CD4-positive, CD25-positive, alpha-beta regulatory T cell (primary cell): ENCODE measurements at regions not wholly inside any gene's neighbourhood (a gene's known extent, or its start where the extent isn't known, plus 50 kb on each side); places are given as distances from the start of the nearest gene placed in this dataset.
"Not testable (repeated sequence)": the region's sequence is repeated elsewhere in the genome, so short reads cannot be mapped to it uniquely, and the experiment has no call there.

ENCODE experiments used
- ATAC-seq, 2 donors: fragments of 150-1000 bp; cut with Tn5 transposase; one replicate each; pipeline ENCODE4 v1.10.0; 2021; ENCODE audit warnings: low read depth in 2 of 2, moderate number of reproducible peaks in 2 of 2, moderate library complexity in 1 of 2
- DNase-seq, 3 donors: peaks; one replicate each; pipeline versions ENCODE4 v3.0.0 to v3.0.0-alpha.2; 2012 to 2022; ENCODE audit warnings: mixed read lengths in 1 of 3
- H3K27ac ChIP-seq: one replicate; pipeline ENCODE4 v1.7.0; 2013; ENCODE audit warnings: mild to moderate bottlenecking, low read length; ENCODE audit not compliant: insufficient read depth, poor library complexity, severe bottlenecking
- H3K27me3 ChIP-seq: one replicate; pipeline ENCODE4 v1.7.0; 2013; ENCODE audit warnings: low read length; ENCODE audit not compliant: control insufficient read depth, insufficient read depth
- H3K36me3 ChIP-seq: one replicate; pipeline ENCODE4 v1.7.0; 2013; ENCODE audit warnings: mild to moderate bottlenecking, low read length, moderate library complexity; ENCODE audit not compliant: control insufficient read depth, insufficient read depth
- H3K4me1 ChIP-seq: 2 replicates; pipeline ENCODE4 v1.7.0; 2013; ENCODE audit warnings: mild to moderate bottlenecking, low read length; ENCODE audit not compliant: insufficient read depth, control insufficient read depth, poor library complexity, severe bottlenecking
- H3K4me3 ChIP-seq: one replicate; pipeline ENCODE4 v1.7.0; 2013; ENCODE audit warnings: low read depth, mild to moderate bottlenecking, low read length, moderate library complexity
- H3K9me3 ChIP-seq, 2 experiments: 1 replicate in 1 of 2; 2 replicates in 1 of 2; pipeline ENCODE4 v1.7.0; 2013; ENCODE audit warnings: low read length in 2 of 2, mild to moderate bottlenecking in 1 of 2, moderate library complexity in 1 of 2; ENCODE audit not compliant: control insufficient read depth in 2 of 2
- H3K27ac Mint-ChIP-seq, 3 donors: one replicate each; pipeline ENCODE4 v1.8.0; 2020 to 2022; ENCODE audit warnings: mild to moderate bottlenecking in 3 of 3, mixed read lengths in 3 of 3, moderate library complexity in 2 of 3
- H3K27me3 Mint-ChIP-seq: one replicate; pipeline ENCODE4 v1.8.0; 2022; ENCODE audit warnings: mild to moderate bottlenecking, mixed read lengths
- H3K36me3 Mint-ChIP-seq: one replicate; pipeline ENCODE4 v1.8.0; 2020; ENCODE audit warnings: mixed read lengths
- H3K4me1 Mint-ChIP-seq, 4 donors: one replicate each; pipeline ENCODE4 v1.8.0; 2020 to 2022; ENCODE audit warnings: mixed read lengths in 4 of 4, mild to moderate bottlenecking in 1 of 4
- H3K4me3 Mint-ChIP-seq, 4 donors: one replicate each; pipeline ENCODE4 v1.8.0; 2020 to 2022; ENCODE audit warnings: mild to moderate bottlenecking in 4 of 4, mixed read lengths in 4 of 4, moderate library complexity in 3 of 4
- H3K9me3 Mint-ChIP-seq, 7 donors: one replicate each; pipeline ENCODE4 v1.8.0; 2020 to 2022; ENCODE audit warnings: mixed read lengths in 7 of 7, mild to moderate bottlenecking in 3 of 7, moderate library complexity in 2 of 7

DNA sequence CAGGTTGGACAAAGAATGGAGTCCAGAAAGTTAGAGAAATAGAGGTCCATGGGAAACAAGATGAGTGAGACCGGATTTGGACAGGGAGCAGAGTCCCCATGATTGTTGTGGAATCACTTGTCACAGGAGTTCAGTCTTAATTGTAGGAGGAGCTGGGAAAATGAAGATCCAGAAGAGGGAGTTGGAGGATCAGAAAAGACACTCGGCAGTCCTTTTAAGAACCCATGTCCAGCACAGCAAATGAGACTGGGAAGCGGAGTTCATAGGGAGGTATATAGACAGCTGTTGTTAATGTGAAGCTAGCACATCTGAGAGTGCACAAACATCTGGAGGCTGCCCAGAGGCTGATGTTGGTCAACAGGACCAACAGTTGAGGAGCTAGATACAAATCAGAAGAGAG lies 111.4 kb upstream of the RXFP1 start:
- no peaks in the 10 kb centered on the region for H3K36me3 ChIP-seq
- Mint-ChIP-seq H3K4me1 (no peaks in the 10 kb centered on the region), H3K4me3 (no peak overlapping the region), H3K27ac (no peak overlapping the region), H3K27me3 (no peaks in the 10 kb centered on the region), H3K9me3 (peaks cover 0 to 5% (median 0%) of the 10 kb centered on the region in 7 donors), H3K36me3 (no peaks in the 10 kb centered on the region)
- H3K4me1 ChIP-seq = no peaks in the 10 kb centered on the region
- H3K27me3 ChIP-seq = no peaks in the 10 kb centered on the region
- no peak for ATAC-seq
- no peak for DNase-seq
- H3K9me3 ChIP-seq = no peaks in the 10 kb centered on the region
- no peak overlapping the region for H3K27ac ChIP-seq
- H3K4me3 ChIP-seq = no peak overlapping the region

GRCh38 chr4:158411269-158411668 lies 110.4 kb upstream of the RXFP1 start:
- no peak overlapping the region for H3K4me3 Mint-ChIP-seq

GRCh38 chr4:158418679-158419078 lies 103.0 kb upstream of the RXFP1 start:
- not testable (repeated sequence) for H3K4me1 Mint-ChIP-seq, H3K4me1 ChIP-seq, H3K4me3 ChIP-seq, H3K9me3 Mint-ChIP-seq, H3K4me3 Mint-ChIP-seq, H3K27me3 ChIP-seq, H3K27me3 Mint-ChIP-seq, H3K36me3 ChIP-seq, H3K9me3 ChIP-seq, H3K27ac Mint-ChIP-seq, ATAC-seq, H3K36me3 Mint-ChIP-seq, DNase-seq, H3K27ac ChIP-seq

More at GRCh38 chr4:158411269-158411668, 110.4 kb upstream of the RXFP1 start:
- H3K36me3 Mint-ChIP-seq = no peaks in the 10 kb centered on the region
- no peak overlapping the region for H3K27ac Mint-ChIP-seq
- Histone ChIP-seq H3K4me3 (no peak overlapping the region), H3K27ac (no peak overlapping the region), H3K27me3 (no peaks in the 10 kb centered on the region), H3K4me1 (no peaks in the 10 kb centered on the region), H3K9me3 (no peaks in the 10 kb centered on the region), H3K36me3 (no peaks in the 10 kb centered on the region)
- no peaks in the 10 kb centered on the region for H3K27me3 Mint-ChIP-seq
- no peaks in the 10 kb centered on the region for H3K4me1 Mint-ChIP-seq
- H3K9me3 Mint-ChIP-seq = peaks cover 0 to 5% (median 1%) of the 10 kb centered on the region in 7 donors
- ATAC-seq = no peak
- no peak for DNase-seq

DNA sequence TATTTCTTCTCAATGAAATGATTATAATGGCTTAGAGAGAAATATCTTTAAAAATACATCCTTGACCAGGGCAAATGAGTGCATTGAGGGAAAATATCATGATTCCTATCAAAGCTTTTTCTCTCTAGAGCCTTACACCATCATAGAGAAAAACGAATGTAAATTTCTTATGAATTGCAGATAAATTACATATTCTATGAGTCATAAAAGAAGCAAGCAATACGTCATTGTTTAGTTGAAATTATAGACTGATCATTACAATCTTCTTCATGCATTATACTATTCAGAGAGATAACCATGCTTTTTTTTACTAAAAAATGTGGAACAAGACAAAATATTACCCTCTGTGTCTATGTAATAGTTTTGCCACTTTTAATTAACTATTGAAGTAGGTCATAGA lies 100.9 kb upstream of the RXFP1 start:
- Mint-ChIP-seq H3K9me3 (peaks cover 0 to 6% (median 1%) of the 10 kb centered on the region in 7 donors), H3K36me3 (no peaks in the 10 kb centered on the region)

DNA sequence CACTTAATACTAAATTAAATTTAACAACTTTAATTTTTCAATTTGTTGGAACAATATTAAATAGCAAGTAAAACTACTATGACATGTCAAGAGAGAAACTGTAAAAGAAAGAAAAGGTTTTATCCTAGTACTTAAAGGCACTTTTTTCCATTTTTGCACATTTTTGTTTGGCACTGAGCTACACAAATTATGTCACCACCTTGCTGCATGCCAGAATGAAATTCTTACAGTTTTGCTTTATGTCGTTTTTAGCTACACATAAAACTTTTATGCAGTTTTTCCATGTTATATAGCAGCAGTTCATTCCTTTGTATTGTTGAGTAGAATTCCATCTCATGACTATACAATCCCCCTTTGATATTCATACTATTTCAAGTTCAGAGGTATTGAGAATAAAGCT lies 99.1 kb upstream of the RXFP1 start:
- Mint-ChIP-seq H3K4me1 (no peaks in the 10 kb centered on the region), H3K36me3 (no peaks in the 10 kb centered on the region), H3K9me3 (peaks cover 0 to 4% (median under 1%) of the 10 kb centered on the region in 7 donors), H3K4me3 (no peak overlapping the region), H3K27me3 (no peaks in the 10 kb centered on the region), H3K27ac (no peak overlapping the region)
- Histone ChIP-seq H3K36me3 (no peaks in the 10 kb centered on the region), H3K4me1 (no peaks in the 10 kb centered on the region), H3K9me3 (no peaks in the 10 kb centered on the region), H3K4me3 (no peak overlapping the region), H3K27me3 (no peaks in the 10 kb centered on the region), H3K27ac (no peak overlapping the region)
- DNase-seq (no peak), ATAC-seq (no peak)

More for the DNA sequence above, 100.9 kb upstream of the RXFP1 start:
- H3K27ac Mint-ChIP-seq = no peak overlapping the region
- H3K4me1 Mint-ChIP-seq = no peaks in the 10 kb centered on the region
- no peaks in the 10 kb centered on the region for H3K36me3 ChIP-seq
- no peaks in the 10 kb centered on the region for H3K27me3 Mint-ChIP-seq
- no peaks in the 10 kb centered on the region for H3K4me1 ChIP-seq
- no peak overlapping the region for H3K4me3 Mint-ChIP-seq
- ATAC-seq (no peak), DNase-seq (no peak)
- H3K9me3 ChIP-seq = no peaks in the 10 kb centered on the region
- H3K27ac ChIP-seq = no peak overlapping the region
- H3K4me3 ChIP-seq = no peak overlapping the region
- no peaks in the 10 kb centered on the region for H3K27me3 ChIP-seq

- Mint-ChIP-seq H3K4me3 (no peak overlapping the region), H3K36me3 (no peaks in the 10 kb centered on the region), H3K27ac (no peak overlapping the region), H3K9me3 (peaks cover 0 to 8% (median 4%) of the 10 kb centered on the region in 7 donors), H3K27me3 (no peaks in the 10 kb centered on the region), H3K4me1 (no peaks in the 10 kb centered on the region)
- Histone ChIP-seq H3K9me3 (no peaks in the 10 kb centered on the region), H3K4me3 (no peak overlapping the region), H3K36me3 (no peaks in the 10 kb centered on the region), H3K27ac (no peak overlapping the region), H3K4me1 (no peaks in the 10 kb centered on the region), H3K27me3 (no peaks in the 10 kb centered on the region)
- DNase-seq = no peak
- no peak for ATAC-seq
These were observed 93.4 kb upstream of the RXFP1 start for GRCh38 chr4:158428242-158428641.

GRCh38 chr4:158442736-158443135 lies 78.9 kb upstream of the RXFP1 start:
- Mint-ChIP-seq H3K27me3 (no peaks in the 10 kb centered on the region), H3K27ac (no peak overlapping the region), H3K4me1 (no peaks in the 10 kb centered on the region), H3K9me3 (peaks cover 0 to 5% (median 1%) of the 10 kb centered on the region in 7 donors), H3K36me3 (no peaks in the 10 kb centered on the region), H3K4me3 (no peak overlapping the region)
- Histone ChIP-seq H3K9me3 (no peaks in the 10 kb centered on the region), H3K27ac (no peak overlapping the region), H3K4me1 (no peaks in the 10 kb centered on the region), H3K4me3 (no peak overlapping the region), H3K27me3 (no peaks in the 10 kb centered on the region), H3K36me3 (no peaks in the 10 kb centered on the region)
- DNase-seq (no peak), ATAC-seq (no peak)

GRCh38 chr4:158443731-158444130 lies 78.0 kb upstream of the RXFP1 start:
- Mint-ChIP-seq H3K27me3 (no peaks in the 10 kb centered on the region), H3K9me3 (peaks cover 0 to 3% (median 0%) of the 10 kb centered on the region in 7 donors), H3K4me3 (no peak overlapping the region), H3K27ac (no peak overlapping the region), H3K36me3 (no peaks in the 10 kb centered on the region), H3K4me1 (no peaks in the 10 kb centered on the region)
- no peaks in the 10 kb centered on the region for H3K27me3 ChIP-seq
- no peaks in the 10 kb centered on the region for H3K36me3 ChIP-seq
- H3K9me3 ChIP-seq = no peaks in the 10 kb centered on the region
- no peaks in the 10 kb centered on the region for H3K4me1 ChIP-seq
- ATAC-seq (no peak), DNase-seq (no peak)
- H3K27ac ChIP-seq = no peak overlapping the region
- H3K4me3 ChIP-seq = no peak overlapping the region
